GM12878 (cell line): ENCODE measurements at regions not wholly inside any gene's neighbourhood (a gene's known extent, or its start where the extent isn't known, plus 50 kb on each side); places are given as distances from the start of the nearest gene placed in this dataset.

ENCODE experiments used
- ATAC-seq: fragments of 200-7000 bp; cut with Tn5 transposase; 3 replicates; pipeline ENCODE4 v1.9.1; 2020; ENCODE audit warnings: mild to moderate bottlenecking, moderate library complexity
- BruUV-seq: library from RNA; stranded (reverse); fragments of 400-500 nt; replicated peaks from 2 replicates; lab custom pipeline; 2021; lab: Mats Ljungman, UMichigan
- CTCF ChIA-PET: fragments of 300-600 bp; sonication (Branson Sonifier 250); formaldehyde crosslinking; extraction: SDS; loops from one replicate; lab custom pipeline; 2021; ENCODE audit warnings: inconsistent platforms; lab: Yijun Ruan, JAX
- POLR2A ChIA-PET: fragments of 350-600 bp; formaldehyde crosslinking; extraction: SDS; loops from one replicate; lab custom pipeline; 2021; ENCODE audit warnings: inconsistent platforms; lab: Charles Lee
- RAD21 ChIA-PET: fragments of 300-600 bp; sonication (Branson Sonifier 250); formaldehyde crosslinking; loops from one replicate; lab custom pipeline; 2023; ENCODE audit warnings: antibody characterized with exemption; ENCODE audit not compliant: unreplicated experiment; lab: Charles Lee
- SMC1A ChIA-PET: fragments of 300-600 bp; sonication (Branson Sonifier 250); formaldehyde crosslinking; loops from one replicate; lab custom pipeline; 2023; ENCODE audit not compliant: unreplicated experiment, uncharacterized antibody; lab: Charles Lee
- DNase-seq: peaks from one replicate; pipeline ENCODE4 v3.0.0-alpha.2; 2011; ENCODE audit warnings: low read depth, low spot score
- FAIRE-seq: peaks from 3 replicates; lab custom pipeline; 2011; peaks lifted over from hg19 to GRCh38; lab: Jason Lieb, UNC
- H2AFZ ChIP-seq: 2 replicates; pipeline ENCODE4 v1.6.0; 2011; ENCODE audit warnings: low read depth, low read length, control low read depth; ENCODE audit not compliant: control insufficient read depth
- H3K27ac ChIP-seq: 2 replicates; pipeline ENCODE4 v1.5.1; 2011; ENCODE audit warnings: control low read depth; ENCODE audit not compliant: control insufficient read depth, insufficient read depth
- H3K27me3 ChIP-seq, 2 experiments: replicated peaks in 1 of 2; 2 replicates each; pipeline versions ENCODE4 v1.6.0 to v1.6.1; 2011; ENCODE audit warnings: low read length in 1 of 2; ENCODE audit not compliant: control insufficient read depth in 2 of 2, insufficient read depth in 2 of 2
- H3K36me3 ChIP-seq, 2 experiments: 2 replicates each; pipeline ENCODE4 v1.5.1; 2011; ENCODE audit warnings: low read length in 1 of 2; ENCODE audit not compliant: control insufficient read depth in 2 of 2, insufficient read depth in 2 of 2
- H3K4me1 ChIP-seq: 2 replicates; pipeline ENCODE4 v1.6.1; 2011; ENCODE audit warnings: mild to moderate bottlenecking, low read length, moderate library complexity, mixed read lengths; ENCODE audit not compliant: control insufficient read depth, insufficient read depth
- H3K4me2 ChIP-seq: 2 replicates; pipeline ENCODE4 v1.6.0; 2011; ENCODE audit warnings: control low read depth; ENCODE audit not compliant: control insufficient read depth, insufficient read depth
- H3K4me3 ChIP-seq: fragments of 200-600 bp; sonication (generic); 2 replicates; pipeline ENCODE4 v1.5.1; 2016
- H3K79me2 ChIP-seq: 2 replicates; pipeline ENCODE4 v1.6.0; 2011; ENCODE audit warnings: low read length; ENCODE audit not compliant: control insufficient read depth, insufficient read depth
- H3K9ac ChIP-seq: 2 replicates; pipeline ENCODE4 v1.8.0; 2011; ENCODE audit warnings: low read length, control low read depth, mixed read lengths; ENCODE audit not compliant: control insufficient read depth, insufficient read depth
- H3K9me3 ChIP-seq: replicated peaks from 3 replicates; pipeline ENCODE4 v1.5.1; 2011; ENCODE audit warnings: mild to moderate bottlenecking, low read length; ENCODE audit not compliant: control insufficient read depth, insufficient read depth
- H4K20me1 ChIP-seq: 2 replicates; pipeline ENCODE4 v1.6.0; 2011; ENCODE audit not compliant: control insufficient read depth, insufficient read depth
- ATF3 ChIP-seq: IDR thresholded peaks from 2 replicates; pipeline ENCODE4 v1.6.1; 2011; ENCODE audit warnings: low read depth, mild to moderate bottlenecking, low read length, moderate library complexity, borderline replicate concordance; ENCODE audit errors: extremely low read depth
- CHD4 ChIP-seq: fragments of 200-600 bp; sonication (generic); IDR thresholded peaks from 2 replicates; pipeline ENCODE4 v1.6.1; 2016; ENCODE audit warnings: mild to moderate bottlenecking
- EZH2 ChIP-seq: IDR thresholded peaks from 2 replicates; pipeline ENCODE4 v1.6.1; 2012; ENCODE audit warnings: low read depth, mild to moderate bottlenecking, control low read depth, inconsistent platforms, low read length, borderline replicate concordance; ENCODE audit not compliant: control insufficient read depth
- HDAC6 ChIP-seq: fragments of 200-600 bp; sonication (generic); IDR thresholded peaks from one replicate; pipeline ENCODE4 v1.8.0; 2017; ENCODE audit warnings: antibody characterized with exemption; ENCODE audit not compliant: unreplicated experiment
- MAX ChIP-seq: IDR thresholded peaks from 2 replicates; pipeline ENCODE4 v1.6.1; 2012; ENCODE audit warnings: low read depth, low read length, improper control_type of control experiment
- PAX5 ChIP-seq: IDR thresholded peaks from 2 replicates; pipeline ENCODE4 v1.6.1; 2011; ENCODE audit warnings: low read depth, low read length, borderline replicate concordance
- SREBF2 ChIP-seq: IDR thresholded peaks from 2 replicates; pipeline ENCODE4 v1.6.1; 2012; ENCODE audit warnings: mild to moderate bottlenecking, low read length
- WGBS: methylation state at CpG from one replicate; pipeline ENCODE4 v1.1.6; 2016; ENCODE audit warnings: low lambda C conversion rate; ENCODE audit not compliant: insufficient replicate concordance, insufficient coverage; ENCODE audit errors: missing lambda C conversion rate; 5-methylcytosine and 5-hydroxymethylcytosine counted together
- in situ Hi-C: fragments of 300-500 bp; cut with MboI; formaldehyde crosslinking; loops from 9 replicates; pipeline ENCODE4 v1.14.3; 2018; ENCODE audit warnings: mixed read lengths
- intact Hi-C: fragments of 100-400 bp; cut with micrococcal nuclease; formaldehyde crosslinking; loops from one replicate; pipeline ENCODE4 v1.14.2; 2022; ENCODE audit not compliant: unreplicated experiment

GRCh38 chrX:106392346-106392745 lies 219.4 kb upstream of the RADX start:
- ChIA-PET SMC1A (no interaction called here), POLR2A (no interaction called here), CTCF (no interaction called here), RAD21 (no interaction called here)
- H3K4me1 ChIP-seq, result no peaks in the 10 kb centered on the region
- H2AFZ ChIP-seq, result no peak overlapping the region
- no peak for DNase-seq
- no TSS peak for BruUV-seq
- 0% methylated on average over 1 of the region's 1 CpG for WGBS
- FAIRE-seq, result no peak
- in situ Hi-C loops (no loop called here), intact Hi-C loops (no loop called here)
- ATAC-seq, result no peak
- no peaks in the 10 kb centered on the region for H3K27me3 ChIP-seq
- no peak overlapping the region for H3K4me2 ChIP-seq
- no peaks in the 10 kb centered on the region for H4K20me1 ChIP-seq
- no peak overlapping the region for H3K4me3 ChIP-seq
- H3K36me3 ChIP-seq, result no peaks in the 10 kb centered on the region
- H3K9ac ChIP-seq, result no peak overlapping the region
- H3K9me3 ChIP-seq, result no peaks in the 10 kb centered on the region
- TF ChIP-seq CHD4 (no peak), EZH2 (no peak), ATF3 (no peak), SREBF2 (no peak), HDAC6 (no peak), MAX (no peak), PAX5 (no peak)
- no peak overlapping the region for H3K27ac ChIP-seq
- no peaks in the 10 kb centered on the region for H3K79me2 ChIP-seq
